Body of pancreas (tissue), 4 donors: ENCODE measurements at regions not wholly inside any gene's neighbourhood (a gene's known extent, or its start where the extent isn't known, plus 50 kb on each side); places are given as distances from the start of the nearest gene placed in this dataset.

ENCODE experiments used
- CTCF ChIP-seq, 7 experiments: fragments of 450-650 bp in 4 of 7; fragments of 200-600 bp in 3 of 7; sonication (generic) in 3 of 7; IDR thresholded peaks; one replicate each; pipeline ENCODE4 v1.5.1; 2016 to 2019; ENCODE audit warnings: antibody characterized with exemption in 7 of 7
- POLR2A ChIP-seq, 3 donors: fragments of 450-650 bp; IDR thresholded peaks; one replicate each; pipeline ENCODE4 v1.6.1; 2016; ENCODE audit warnings: antibody characterized with exemption in 3 of 3, mild to moderate bottlenecking in 2 of 3

- TF ChIP-seq CTCF (IDR thresholded peaks at IDR 0.05) (no peak), POLR2A (IDR thresholded peaks at IDR 0.05) (no peak)
These were observed 332.8 kb upstream of the C11orf87 start for GRCh38 chr11:109089144-109089543.
